HG02943 (cell line): ENCODE measurements at regions not wholly inside any gene's neighbourhood (a gene's known extent, or its start where the extent isn't known, plus 50 kb on each side); places are given as distances from the start of the nearest gene placed in this dataset.
"Not testable (repeated sequence)": the region's sequence is repeated elsewhere in the genome, so short reads cannot be mapped to it uniquely, and the experiment has no call there.

Source experiments
- ATAC-seq: cut with Tn5 transposase; IDR thresholded peaks from one replicate; pipeline ENCODE4 v1.9.1; 2021; ENCODE audit warnings: mild to moderate bottlenecking, low read depth, moderate library complexity; ENCODE audit not compliant: unreplicated experiment

DNA sequence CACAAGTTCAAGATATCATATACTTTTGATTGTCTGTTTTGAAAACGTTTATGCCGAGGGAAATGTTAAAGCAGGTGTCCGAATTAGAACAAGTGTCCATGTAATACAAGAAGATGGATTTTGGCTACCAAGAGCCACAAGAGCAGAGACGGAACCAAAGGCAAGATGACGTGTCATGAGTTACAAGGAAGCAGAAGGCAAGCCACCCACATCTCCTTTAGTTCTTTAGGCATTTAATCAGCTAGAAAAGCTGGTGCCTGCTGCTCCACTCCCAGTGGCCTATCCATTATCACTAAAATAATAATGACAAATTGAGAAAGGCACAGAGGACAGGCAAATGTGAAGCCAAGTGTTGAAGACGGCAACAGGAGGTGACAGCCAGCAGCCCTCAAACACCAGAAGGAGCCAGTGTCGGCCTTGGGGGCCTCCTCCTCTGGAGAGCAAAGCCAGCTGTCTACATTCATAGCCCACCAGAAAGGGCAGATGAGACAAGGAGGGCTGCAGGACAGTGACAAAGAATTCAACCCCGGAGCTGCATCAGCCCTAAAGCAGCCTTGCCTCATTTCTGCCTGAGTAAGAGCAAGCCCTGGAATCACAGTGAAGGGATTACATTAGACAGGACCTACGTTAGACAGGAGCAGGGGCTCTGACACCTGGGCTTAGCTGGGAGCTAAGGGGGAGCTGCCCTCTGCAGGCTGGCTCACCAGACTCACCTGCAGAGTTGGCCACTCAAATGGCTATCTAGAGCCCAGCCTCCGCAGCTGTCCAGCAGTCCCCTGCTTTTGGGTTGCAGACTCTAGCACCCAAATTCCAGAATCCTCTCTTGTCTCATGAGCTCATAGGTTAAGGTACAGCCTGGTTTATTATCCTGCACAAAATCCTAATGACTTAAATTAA, 569.9 kb downstream of the UQCRFS1 start:
- no peak for ATAC-seq

GRCh38 chr19:28641395-28641794, 571.6 kb downstream of the UQCRFS1 start:
- no peak for ATAC-seq

DNA sequence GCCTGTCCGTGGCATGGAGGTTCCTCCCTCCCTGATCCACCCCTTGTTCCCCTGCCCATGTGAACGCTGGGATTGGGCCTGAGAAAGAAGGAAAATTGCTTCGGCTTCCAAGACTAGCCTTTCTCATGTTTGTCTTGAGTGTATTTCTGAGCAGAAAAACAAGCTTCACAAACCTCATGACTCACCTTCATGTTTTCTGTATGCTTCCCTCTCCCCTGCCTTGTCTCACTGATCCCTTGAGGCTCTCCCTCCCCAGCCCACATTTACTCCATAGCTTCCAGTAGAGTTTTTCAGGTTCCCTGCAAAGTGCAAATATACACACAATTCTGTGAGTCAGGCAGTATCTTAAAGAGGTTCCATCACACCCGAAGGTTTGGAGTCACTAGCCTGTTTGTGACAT, 572.4 kb downstream of the UQCRFS1 start:
- no peak for ATAC-seq

- no peak for ATAC-seq
Observed at GRCh38 chr19:28638445-28638844, 574.5 kb downstream of the UQCRFS1 start.

DNA sequence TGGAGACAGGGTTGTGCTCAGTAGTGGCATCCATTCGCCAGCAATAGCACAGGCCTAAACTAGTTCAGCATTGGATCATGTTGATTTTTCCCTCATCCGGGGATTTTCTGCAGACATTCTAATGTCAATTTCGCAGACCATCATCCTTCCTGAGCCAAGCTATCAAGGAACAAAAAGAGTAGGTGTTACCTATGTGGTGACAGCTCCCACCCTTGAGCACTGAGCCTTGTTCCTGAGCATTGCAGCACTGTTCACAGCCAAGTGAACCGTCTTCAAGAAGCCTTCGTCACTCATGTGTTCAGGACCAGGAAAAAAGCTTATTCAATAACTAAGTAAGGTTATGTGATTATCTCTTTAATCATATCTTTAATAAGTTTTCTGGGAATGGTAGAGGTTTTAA, 576.2 kb downstream of the UQCRFS1 start:
- no peak for ATAC-seq

GRCh38 chr19:28636016-28636629, 576.8 kb downstream of the UQCRFS1 start:
- no peak for ATAC-seq

- no peak for ATAC-seq
Observed at GRCh38 chr19:28634837-28635236, 578.1 kb downstream of the UQCRFS1 start.

GRCh38 chr19:28634019-28634328, 579.0 kb downstream of the UQCRFS1 start:
- no peak for ATAC-seq

GRCh38 chr19:28633319-28634018, 579.5 kb downstream of the UQCRFS1 start:
- ATAC-seq = no peak

DNA sequence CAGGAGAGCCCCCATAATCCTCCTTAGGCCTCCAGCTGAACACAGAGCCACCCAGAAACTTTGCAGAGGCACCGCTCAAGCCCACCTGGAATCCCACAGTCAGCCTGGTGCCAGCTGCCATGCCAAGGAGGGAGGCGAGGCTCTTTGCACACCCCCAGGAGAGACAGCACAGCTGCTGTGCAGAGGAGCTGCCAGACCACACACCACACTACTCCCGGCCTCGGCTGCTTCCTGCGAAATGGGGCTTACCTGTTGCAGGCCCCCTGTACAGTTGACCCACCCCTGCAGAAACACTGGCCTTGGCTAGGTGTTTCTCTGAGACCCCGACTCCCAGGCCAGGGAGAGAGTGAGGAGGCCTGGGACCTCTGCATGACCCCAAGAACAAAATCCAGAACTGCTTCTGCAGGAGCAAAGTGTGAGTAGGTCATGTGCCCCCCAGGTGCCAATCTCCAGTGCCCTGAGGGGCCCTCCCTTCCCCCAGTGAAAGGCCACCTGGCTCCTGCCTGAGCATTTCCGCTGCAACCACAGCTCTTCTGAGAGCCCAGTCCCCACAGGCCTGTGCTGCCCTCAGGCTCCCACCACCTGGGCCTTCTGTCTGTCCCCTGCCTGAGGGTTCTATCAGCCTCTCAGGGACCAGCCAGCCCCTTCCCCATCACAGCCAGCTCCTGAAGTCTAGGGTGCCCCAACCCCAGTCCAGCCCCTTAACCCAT, 580.4 kb downstream of the UQCRFS1 start:
- no peak for ATAC-seq

GRCh38 chr19:28631961-28632360, 581.0 kb downstream of the UQCRFS1 start:
- ATAC-seq = no peak

DNA sequence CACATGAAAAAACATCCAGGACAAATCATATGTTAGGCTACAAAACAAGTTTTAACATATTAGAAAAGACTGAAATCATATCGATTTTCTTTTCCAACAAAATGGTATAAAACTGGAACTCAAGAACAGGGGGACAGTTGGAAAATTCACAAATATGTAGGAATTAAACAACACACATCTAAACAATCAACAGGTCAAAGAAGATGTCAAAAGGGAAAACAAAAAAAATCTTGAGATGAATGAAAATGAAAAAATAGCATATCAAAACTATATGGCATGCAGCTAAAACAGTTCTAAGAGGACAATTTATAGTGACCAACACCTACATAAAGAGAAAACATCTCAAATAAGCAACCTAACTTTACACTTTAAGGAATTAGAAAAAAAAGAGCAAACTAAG, 585.3 kb downstream of the UQCRFS1 start:
- no peak for ATAC-seq

GRCh38 chr19:28626407-28626806, 586.5 kb downstream of the UQCRFS1 start:
- ATAC-seq = not testable (repeated sequence)

- no peak for ATAC-seq
Observed at GRCh38 chr19:28619816-28620429, 593.0 kb downstream of the UQCRFS1 start.

GRCh38 chr19:28618504-28618903, 594.4 kb downstream of the UQCRFS1 start:
- no peak for ATAC-seq

DNA sequence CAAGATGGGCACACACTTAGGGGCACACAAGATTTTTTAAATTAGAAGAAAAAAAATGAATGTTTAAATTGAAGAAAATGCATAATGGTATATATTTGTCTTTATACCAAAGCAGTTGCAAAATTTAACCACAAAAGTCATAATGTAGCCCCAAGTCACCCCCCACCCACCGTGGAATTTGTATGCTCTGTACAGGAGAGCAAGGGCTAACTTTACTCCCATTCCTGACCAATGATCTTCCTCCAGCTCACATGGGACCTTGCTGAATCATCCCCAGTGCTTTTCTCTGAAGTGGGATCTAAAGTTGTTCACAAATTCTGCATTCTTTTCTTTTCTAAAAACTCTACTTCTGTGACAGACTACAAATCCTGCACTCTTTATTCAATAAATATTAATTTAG, 597.0 kb downstream of the UQCRFS1 start:
- ATAC-seq = no peak

- no peak for ATAC-seq
Observed at GRCh38 chr19:28615546-28615916, 597.4 kb downstream of the UQCRFS1 start.

DNA sequence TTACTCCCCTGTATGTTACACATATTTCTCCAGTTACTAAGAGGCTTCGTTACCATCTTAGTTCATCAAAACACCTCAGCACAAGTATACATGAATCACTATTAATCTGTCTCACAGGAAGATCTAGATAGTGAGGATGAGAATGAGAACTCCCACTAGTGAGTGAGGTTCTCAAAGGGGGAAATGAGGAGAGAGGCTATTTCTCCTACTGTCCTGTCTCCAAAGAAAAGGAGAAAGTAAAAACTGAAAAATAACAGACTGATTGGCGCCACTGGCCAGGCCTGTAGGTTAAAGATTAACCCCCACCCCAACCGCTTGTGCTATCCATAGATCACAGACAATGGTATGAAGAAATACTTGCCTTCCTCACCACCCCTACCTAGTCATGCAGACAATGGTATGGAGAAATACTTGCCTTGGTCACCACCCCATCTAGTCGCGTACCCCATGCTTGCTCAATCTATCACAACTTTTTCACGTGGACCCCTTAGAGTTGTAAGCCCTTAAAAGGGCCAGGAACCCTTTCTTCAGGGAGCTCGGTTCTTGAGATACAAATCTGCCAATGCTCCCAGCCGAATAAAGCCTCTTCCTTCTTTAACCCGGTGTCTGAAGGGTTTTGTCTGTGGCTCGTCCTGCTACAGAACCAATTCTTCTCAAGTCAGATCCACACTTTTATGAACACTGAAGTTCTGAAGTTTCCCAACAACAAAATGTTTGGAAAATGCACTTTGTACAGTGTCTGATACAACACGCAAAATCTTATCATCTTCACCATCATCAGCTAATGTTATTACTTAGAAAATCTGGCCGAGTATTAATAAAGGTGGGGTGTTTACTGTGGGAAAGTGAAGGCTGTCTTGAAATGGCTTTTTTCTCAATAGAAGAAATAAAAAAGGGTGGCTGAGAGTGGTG, 598.1 kb downstream of the UQCRFS1 start:
- no peak for ATAC-seq

DNA sequence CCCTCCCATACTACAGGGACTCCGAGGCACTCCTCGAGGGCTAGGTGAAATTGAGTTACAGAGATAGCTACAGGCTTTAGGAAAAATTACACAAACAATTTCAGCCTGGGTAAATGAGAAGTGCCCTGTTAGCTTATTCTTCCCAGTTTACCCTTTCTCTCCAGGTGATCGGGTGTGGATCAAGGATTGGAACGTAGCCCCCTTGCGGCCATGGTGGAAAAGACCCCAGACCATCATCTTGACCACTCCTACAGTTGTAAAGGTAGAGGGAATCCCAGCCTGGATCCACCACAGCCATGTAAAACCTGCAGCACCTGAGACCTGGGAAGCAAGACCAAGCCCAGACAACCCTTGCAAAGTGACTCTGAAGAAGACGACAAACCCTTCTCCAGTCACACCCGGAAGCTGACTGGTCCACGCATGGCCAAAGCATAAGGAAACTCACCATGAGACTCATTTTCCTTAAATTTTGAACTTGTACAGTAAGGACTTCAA, 600.6 kb downstream of the UQCRFS1 start:
- ATAC-seq = no peak
